Fibroblast of lung (primary cell): ENCODE measurements at regions not wholly inside any gene's neighbourhood (a gene's known extent, or its start where the extent isn't known, plus 50 kb on each side); places are given as distances from the start of the nearest gene placed in this dataset.

Experiments
- DNase-seq, 2 donors: peaks; one replicate each; pipeline versions ENCODE4 v3.0.0 to v3.0.0-alpha.2; 2010; ENCODE audit warnings: low read depth in 2 of 2
- H2AFZ ChIP-seq: 2 replicates; pipeline ENCODE4 v1.5.1; 2012; ENCODE audit warnings: low read length, control low read depth, inconsistent platforms
- H3K27ac ChIP-seq: 2 replicates; pipeline ENCODE4 v1.5.1; 2011; ENCODE audit warnings: low read length, control low read depth; ENCODE audit not compliant: insufficient read depth
- H3K27me3 ChIP-seq: 2 replicates; pipeline ENCODE4 v1.5.1; 2011; ENCODE audit warnings: mild to moderate bottlenecking, low read length; ENCODE audit not compliant: control insufficient read depth, insufficient read depth
- H3K36me3 ChIP-seq: 2 replicates; pipeline ENCODE4 v1.5.1; 2011; ENCODE audit warnings: low read length; ENCODE audit not compliant: control insufficient read depth, insufficient read depth
- H3K4me1 ChIP-seq: 2 replicates; pipeline ENCODE4 v1.5.1; 2011; ENCODE audit warnings: low read length; ENCODE audit not compliant: control insufficient read depth, insufficient read depth; ENCODE audit errors: extremely low read depth
- H3K4me2 ChIP-seq: 2 replicates; pipeline ENCODE4 v1.5.1; 2011; ENCODE audit warnings: low read length, control low read depth; ENCODE audit not compliant: insufficient read depth; ENCODE audit errors: extremely low read depth
- H3K4me3 ChIP-seq, 4 experiments: fragments of 200-600 bp in 1 of 4; sonication (generic) in 1 of 4; replicated peaks in 1 of 4; 2 replicates each; pipeline ENCODE4 v1.5.1; 2011 to 2016; ENCODE audit warnings: low read length in 4 of 4, low read depth in 3 of 4, mild to moderate bottlenecking in 3 of 4, control low read depth in 2 of 4, inconsistent platforms in 1 of 4, mixed read lengths in 1 of 4; ENCODE audit not compliant: insufficient read depth in 1 of 4; ENCODE audit errors: control extremely low read depth in 1 of 4
- H3K79me2 ChIP-seq: 2 replicates; pipeline ENCODE4 v1.5.1; 2012; ENCODE audit warnings: mild to moderate bottlenecking, low read length, inconsistent platforms; ENCODE audit not compliant: control insufficient read depth, insufficient read depth
- H3K9ac ChIP-seq: 2 replicates; pipeline ENCODE4 v1.5.1; 2011; ENCODE audit warnings: mild to moderate bottlenecking, low read length, control low read depth; ENCODE audit not compliant: insufficient read depth
- H3K9me3 ChIP-seq: 2 replicates; pipeline ENCODE4 v1.5.1; 2012; ENCODE audit warnings: low read depth, low read length; ENCODE audit not compliant: control insufficient read depth, insufficient read depth
- H4K20me1 ChIP-seq: 2 replicates; pipeline ENCODE4 v1.5.1; 2011; ENCODE audit warnings: low read length; ENCODE audit not compliant: control insufficient read depth, insufficient read depth; ENCODE audit errors: extremely low read depth
- CTCF ChIP-seq, 2 donors: IDR thresholded peaks in 1 of 2; conservative IDR thresholded peaks in 1 of 2; 1 replicate in 1 of 2; 2 replicates in 1 of 2; pipeline ENCODE4 v1.5.1; 2011 to 2012; ENCODE audit warnings: low read length in 2 of 2, control low read depth in 1 of 2, inconsistent platforms in 1 of 2, low read depth in 1 of 2, mild to moderate bottlenecking in 1 of 2
- EZH2 ChIP-seq: IDR thresholded peaks from 2 replicates; pipeline ENCODE4 v1.5.1; 2012; ENCODE audit warnings: low read length, control low read depth, mild to moderate bottlenecking; ENCODE audit errors: missing control alignments

- Histone ChIP-seq H3K4me1 (no peaks in the 10 kb centered on the region), H3K79me2 (no peaks in the 10 kb centered on the region), H3K4me2 (no peak overlapping the region), H3K4me3 (no peak overlapping the region), H3K27me3 (no peaks in the 10 kb centered on the region), H4K20me1 (no peaks in the 10 kb centered on the region), H3K27ac (no peak overlapping the region), H3K9ac (no peak overlapping the region), H3K36me3 (no peaks in the 10 kb centered on the region), H3K9me3 (no peaks in the 10 kb centered on the region), H2AFZ (no peak overlapping the region)
- DNase-seq, result no peak
- TF ChIP-seq EZH2, result no peak
- no peak for TF ChIP-seq CTCF (conservative IDR thresholded peaks at IDR 0.05 in 1 of 2, IDR thresholded peaks at IDR 0.05 in 1 of 2; ENCODE audit: low read depth in 1 of 2, low read length in 2 of 2)
Measured at GRCh38 chr10:121422096-121422495, 176.1 kb downstream of the FGFR2 start.

GRCh38 chr10:121425623-121426022 is 172.6 kb downstream of the FGFR2 start:
- Histone ChIP-seq H3K36me3 (no peaks in the 10 kb centered on the region), H4K20me1 (no peaks in the 10 kb centered on the region), H3K27ac (no peak overlapping the region), H3K79me2 (no peaks in the 10 kb centered on the region), H3K4me2 (no peak overlapping the region), H3K4me3 (no peak overlapping the region), H2AFZ (no peak overlapping the region), H3K9ac (no peak overlapping the region), H3K4me1 (no peaks in the 10 kb centered on the region), H3K9me3 (no peaks in the 10 kb centered on the region), H3K27me3 (no peaks in the 10 kb centered on the region)
- no peak for DNase-seq
- no peak for TF ChIP-seq EZH2
- TF ChIP-seq CTCF (conservative IDR thresholded peaks at IDR 0.05 in 1 of 2, IDR thresholded peaks at IDR 0.05 in 1 of 2; ENCODE audit: low read depth in 1 of 2, low read length in 2 of 2), result no peak

GRCh38 chr10:121426307-121426706 is 171.9 kb downstream of the FGFR2 start:
- H2AFZ ChIP-seq, result no peak overlapping the region
- no peak overlapping the region for H3K4me3 ChIP-seq
- no peaks in the 10 kb centered on the region for H3K27me3 ChIP-seq
- H3K4me2 ChIP-seq, result no peak overlapping the region
- TF ChIP-seq CTCF (conservative IDR thresholded peaks at IDR 0.05 in 1 of 2, IDR thresholded peaks at IDR 0.05 in 1 of 2; ENCODE audit: low read depth in 1 of 2, low read length in 2 of 2) (no peak), EZH2 (no peak)
- H4K20me1 ChIP-seq, result no peaks in the 10 kb centered on the region
- H3K9ac ChIP-seq, result no peak overlapping the region
- H3K9me3 ChIP-seq, result no peaks in the 10 kb centered on the region
- no peaks in the 10 kb centered on the region for H3K36me3 ChIP-seq
- no peak for DNase-seq
- no peaks in the 10 kb centered on the region for H3K4me1 ChIP-seq
- H3K79me2 ChIP-seq, result no peaks in the 10 kb centered on the region
- no peak overlapping the region for H3K27ac ChIP-seq
